ENCODE measurements at regions not wholly inside any gene's neighbourhood (a gene's known extent, or its start where the extent isn't known, plus 50 kb on each side); places are given as distances from the start of the nearest gene placed in this dataset.

GRCh38 chr2:30362468-30363081 lies 84.5 kb upstream of the LCLAT1 start:
- H3K27ac ChIP-seq (ENCODE audit: low read depth in 1 of 2, low read length in 2 of 2) = no peak overlapping the region
- H3K36me3 ChIP-seq (replicated peaks in 1 of 2; ENCODE audit: control insufficient read depth in 1 of 2, insufficient read depth in 2 of 2, low read length in 2 of 2) = no peaks in the 10 kb centered on the region
- H3K9me3 ChIP-seq (replicated peaks in 1 of 2; ENCODE audit: control insufficient read depth in 1 of 2, insufficient read depth in 1 of 2, low read length in 2 of 2) = no peaks in the 10 kb centered on the region
- H3K4me1 ChIP-seq (ENCODE audit: control insufficient read depth in 1 of 2, insufficient read depth in 2 of 2, low read length in 2 of 2) = no peaks in the 10 kb centered on the region
- no peak overlapping the region for H3K4me3 ChIP-seq (replicated peaks in 1 of 3; ENCODE audit: low read depth in 2 of 3, low read length in 3 of 3)
- H3K79me2 ChIP-seq (ENCODE audit: insufficient read depth, low read length) = no peaks in the 10 kb centered on the region
- Mint-ChIP-seq H3K27me3 (ENCODE audit: low read depth in 3 of 3) (peaks cover 11 to 19% (median 19%) of the 10 kb centered on the region in 3 donors), H3K9me3 (no peaks in the 10 kb centered on the region), H3K4me3 (no peak overlapping the region), H3K36me3 (no peaks in the 10 kb centered on the region), H3K4me1 (no peaks in the 10 kb centered on the region), H3K27ac (no peak overlapping the region)
- H4K20me1 ChIP-seq (ENCODE audit: insufficient read depth, low read length) = no peaks in the 10 kb centered on the region
- no peak overlapping the region for H3K4me2 ChIP-seq (replicated peaks; ENCODE audit: extremely low read depth, low read length, poor library complexity, severe bottlenecking)
- H2AFZ ChIP-seq (ENCODE audit: insufficient read depth, low read depth, low read length, poor library complexity, severe bottlenecking) = no peak overlapping the region
- H3K9ac ChIP-seq (ENCODE audit: insufficient read depth, low read length, poor library complexity, severe bottlenecking) = no peak overlapping the region
- no peak for DNase-seq
- no peak for TF ChIP-seq CTCF (IDR thresholded peaks at IDR 0.05)
- no peaks in the 10 kb centered on the region for H3K27me3 ChIP-seq (ENCODE audit: control insufficient read depth in 2 of 2, insufficient read depth in 2 of 2, low read length in 2 of 2)
- 69% methylated on average over 3 of the region's 4 CpGs for WGBS (ENCODE audit: insufficient coverage)
- intact Hi-C loops (cut with micrococcal nuclease) = no loop called here

GRCh38 chr2:30363406-30363805 lies 83.6 kb upstream of the LCLAT1 start:
- H3K4me3 ChIP-seq (replicated peaks in 1 of 3; ENCODE audit: low read depth in 2 of 3, low read length in 3 of 3) = no peak overlapping the region
- H3K4me2 ChIP-seq (replicated peaks; ENCODE audit: extremely low read depth, low read length, poor library complexity, severe bottlenecking) = no peak overlapping the region
- H4K20me1 ChIP-seq (ENCODE audit: insufficient read depth, low read length) = no peaks in the 10 kb centered on the region
- H3K27ac ChIP-seq (ENCODE audit: low read depth in 1 of 2, low read length in 2 of 2) = no peak overlapping the region
- no peaks in the 10 kb centered on the region for H3K9me3 ChIP-seq (replicated peaks in 1 of 2; ENCODE audit: control insufficient read depth in 1 of 2, insufficient read depth in 1 of 2, low read length in 2 of 2)
- no peaks in the 10 kb centered on the region for H3K27me3 ChIP-seq (ENCODE audit: control insufficient read depth in 2 of 2, insufficient read depth in 2 of 2, low read length in 2 of 2)
- H3K9me3 Mint-ChIP-seq = peaks cover 0 to 3% (median 0%) of the 10 kb centered on the region in 7 donors
- no peaks in the 10 kb centered on the region for H3K4me1 ChIP-seq (ENCODE audit: control insufficient read depth in 1 of 2, insufficient read depth in 2 of 2, low read length in 2 of 2)
- H2AFZ ChIP-seq (ENCODE audit: insufficient read depth, low read depth, low read length, poor library complexity, severe bottlenecking) = no peak overlapping the region
- TF ChIP-seq CTCF (IDR thresholded peaks at IDR 0.05) = no peak
- H3K27me3 Mint-ChIP-seq (ENCODE audit: low read depth in 3 of 3) = peaks cover 10 to 22% (median 19%) of the 10 kb centered on the region in 3 donors
- H3K4me1 Mint-ChIP-seq = no peaks in the 10 kb centered on the region
- H3K27ac Mint-ChIP-seq = no peak overlapping the region
- no peak overlapping the region for H3K4me3 Mint-ChIP-seq
- H3K36me3 Mint-ChIP-seq = no peaks in the 10 kb centered on the region
- H3K9ac ChIP-seq (ENCODE audit: insufficient read depth, low read length, poor library complexity, severe bottlenecking) = no peak overlapping the region
- intact Hi-C loops (cut with micrococcal nuclease) = no loop called here
- no peaks in the 10 kb centered on the region for H3K79me2 ChIP-seq (ENCODE audit: insufficient read depth, low read length)
- 100% methylated on average over 1 of the region's 3 CpGs for WGBS (ENCODE audit: insufficient coverage)
- DNase-seq = no peak
- H3K36me3 ChIP-seq (replicated peaks in 1 of 2; ENCODE audit: control insufficient read depth in 1 of 2, insufficient read depth in 2 of 2, low read length in 2 of 2) = no peaks in the 10 kb centered on the region

Data from CD14-positive monocyte (primary cell).